GM19351 (cell line): ENCODE measurements at regions not wholly inside any gene's neighbourhood (a gene's known extent, or its start where the extent isn't known, plus 50 kb on each side); places are given as distances from the start of the nearest gene placed in this dataset.
"Not testable (repeated sequence)": the region's sequence is repeated elsewhere in the genome, so short reads cannot be mapped to it uniquely, and the experiment has no call there.

Experiments used
- ATAC-seq: cut with Tn5 transposase; IDR thresholded peaks from one replicate; pipeline ENCODE4 v1.9.1; 2021; ENCODE audit warnings: mild to moderate bottlenecking, moderate library complexity; ENCODE audit not compliant: unreplicated experiment

GRCh38 chr6:69623357-69623756 is 173.5 kb downstream of the LMBRD1 start:
- no peak for ATAC-seq

GRCh38 chr6:69622924-69623323 is 173.9 kb downstream of the LMBRD1 start:
- no peak for ATAC-seq

GRCh38 chr6:69622230-69622629 is 174.6 kb downstream of the LMBRD1 start:
- ATAC-seq, result no peak

- ATAC-seq, result no peak
Measured at GRCh38 chr6:69617163-69617562, 179.6 kb downstream of the LMBRD1 start.

- ATAC-seq, result no peak
Measured at GRCh38 chr6:69609836-69610472, 186.9 kb downstream of the LMBRD1 start.

GRCh38 chr6:69601132-69601531 is 195.7 kb downstream of the LMBRD1 start:
- no peak for ATAC-seq

GRCh38 chr6:69594405-69594804 is 202.4 kb downstream of the LMBRD1 start:
- ATAC-seq, result no peak

- no peak for ATAC-seq
Measured at GRCh38 chr6:69593706-69594105, 203.1 kb downstream of the LMBRD1 start.

- ATAC-seq, result no peak
Measured at GRCh38 chr6:69589626-69590025, 207.2 kb downstream of the LMBRD1 start.

GRCh38 chr6:69584913-69585729 is 211.7 kb downstream of the LMBRD1 start:
- peak; percentile 89 for ATAC-seq

- ATAC-seq, result no peak
Measured at GRCh38 chr6:69584536-69584912, 212.3 kb downstream of the LMBRD1 start.

GRCh38 chr6:69581581-69581980 is 215.2 kb downstream of the LMBRD1 start:
- no peak for ATAC-seq

GRCh38 chr6:69580706-69581105 is 216.1 kb downstream of the LMBRD1 start:
- ATAC-seq, result no peak

- ATAC-seq, result no peak
Measured at GRCh38 chr6:69578361-69578890, 218.4 kb downstream of the LMBRD1 start.

GRCh38 chr6:69571234-69571633 is 225.6 kb downstream of the LMBRD1 start:
- ATAC-seq, result no peak

- no peak for ATAC-seq
Measured at GRCh38 chr6:69570106-69570505, 226.7 kb downstream of the LMBRD1 start.

- not testable (repeated sequence) for ATAC-seq
Measured at GRCh38 chr6:69560597-69560996, 236.2 kb downstream of the LMBRD1 start.

GRCh38 chr6:69555088-69555638 is 241.6 kb downstream of the LMBRD1 start:
- no peak for ATAC-seq

- ATAC-seq, result peak; percentile 90
Measured at GRCh38 chr6:69542494-69542893, 254.3 kb downstream of the LMBRD1 start.

- ATAC-seq, result no peak
Measured at GRCh38 chr6:69527921-69528476, 268.8 kb downstream of the LMBRD1 start.

GRCh38 chr6:69515480-69515879 is 281.3 kb downstream of the LMBRD1 start:
- ATAC-seq, result not testable (repeated sequence)

- ATAC-seq, result no peak
Measured at GRCh38 chr6:69494595-69494994, 302.2 kb downstream of the LMBRD1 start.
